NCI-H1417 treated with DMSO at 0.1 percent for 48 hours (cell line): ENCODE measurements at regions not wholly inside any gene's neighbourhood (a gene's known extent, or its start where the extent isn't known, plus 50 kb on each side); places are given as distances from the start of the nearest gene placed in this dataset.

Experiments used
- DNase-seq: peaks from one replicate; lab custom pipeline; 2025; lab: John Stamatoyannopoulos, UW

GRCh38 chr11:131121426-131122333, 205.4 kb upstream of the SNX19 start:
- DNase-seq = no peak

- no peak for DNase-seq
Observed at GRCh38 chr11:131122448-131122847, 206.2 kb upstream of the SNX19 start.

- DNase-seq = no peak
Observed at GRCh38 chr11:131129474-131129873, 213.2 kb upstream of the SNX19 start.

- no peak for DNase-seq
Observed at GRCh38 chr11:131135611-131136010, 219.3 kb upstream of the SNX19 start.

- no peak for DNase-seq
Observed at GRCh38 chr11:131136486-131136885, 220.2 kb upstream of the SNX19 start.

GRCh38 chr11:131137046-131137445, 220.8 kb upstream of the SNX19 start:
- no peak for DNase-seq

GRCh38 chr11:131138731-131139130, 222.5 kb upstream of the SNX19 start:
- DNase-seq = no peak

- DNase-seq = no peak
Observed at GRCh38 chr11:131145791-131146190, 224.6 kb upstream of the NTM start.

- DNase-seq = no peak
Observed at GRCh38 chr11:131146827-131147490, 223.5 kb upstream of the NTM start.

GRCh38 chr11:131154351-131154750, 216.1 kb upstream of the NTM start:
- no peak for DNase-seq

- DNase-seq = no peak
Observed at GRCh38 chr11:131157678-131158077, 212.7 kb upstream of the NTM start.

- no peak for DNase-seq
Observed at GRCh38 chr11:131160846-131161245, 209.6 kb upstream of the NTM start.

GRCh38 chr11:131163613-131164012, 206.8 kb upstream of the NTM start:
- no peak for DNase-seq

- DNase-seq = no peak
Observed at GRCh38 chr11:131165036-131165435, 205.4 kb upstream of the NTM start.

- DNase-seq = no peak
Observed at GRCh38 chr11:131168839-131169713, 201.3 kb upstream of the NTM start.

- no peak for DNase-seq
Observed at GRCh38 chr11:131172011-131172410, 198.4 kb upstream of the NTM start.

- DNase-seq = no peak
Observed at GRCh38 chr11:131178020-131178419, 192.4 kb upstream of the NTM start.

GRCh38 chr11:131178596-131178995, 191.8 kb upstream of the NTM start:
- DNase-seq = no peak

- no peak for DNase-seq
Observed at GRCh38 chr11:131179836-131180235, 190.6 kb upstream of the NTM start.

- no peak for DNase-seq
Observed at GRCh38 chr11:131185915-131186314, 184.5 kb upstream of the NTM start.

GRCh38 chr11:131186629-131187101, 183.8 kb upstream of the NTM start:
- no peak for DNase-seq

- no peak for DNase-seq
Observed at GRCh38 chr11:131190446-131190845, 180.0 kb upstream of the NTM start.
